AG04450 (cell line): ENCODE measurements at regions not wholly inside any gene's neighbourhood (a gene's known extent, or its start where the extent isn't known, plus 50 kb on each side); places are given as distances from the start of the nearest gene placed in this dataset.

Experiments
- CTCF ChIA-PET: fragments of 300-600, 350-600 bp; formaldehyde crosslinking; extraction: SDS; loops from one replicate; lab custom pipeline; 2022; ENCODE audit warnings: antibody characterized with exemption, inconsistent platforms; lab: Charles Lee
- POLR2A ChIA-PET: fragments of 350-600 bp; formaldehyde crosslinking; extraction: SDS; loops from one replicate; lab custom pipeline; 2021; ENCODE audit warnings: antibody characterized with exemption, inconsistent platforms; lab: Yijun Ruan, JAX
- DNase-seq: peaks from one replicate; pipeline ENCODE4 v3.0.0-alpha.2; 2011; ENCODE audit warnings: low read depth, low spot score
- H3K27ac ChIP-seq: one replicate; pipeline ENCODE4 v1.5.1; 2012; ENCODE audit warnings: low read depth, low read length, control low read depth
- H3K27me3 ChIP-seq: one replicate; pipeline ENCODE4 v1.6.0; 2012; ENCODE audit warnings: low read length; ENCODE audit not compliant: control insufficient read depth, insufficient read depth
- H3K4me3 ChIP-seq: 2 replicates; pipeline ENCODE4 v1.5.1; 2011; ENCODE audit warnings: mild to moderate bottlenecking, low read depth, low read length, control low read depth
- H3K9me3 ChIP-seq: 2 replicates; pipeline ENCODE4 v1.5.1; 2012; ENCODE audit warnings: low read length; ENCODE audit not compliant: control insufficient read depth, insufficient read depth
- TF ChIP-seq, protein P1 (sequence below): IDR thresholded peaks from 2 replicates; pipeline ENCODE4 v1.5.1; 2011; ENCODE audit warnings: low read depth, low read length, control low read depth, inconsistent platforms

DNA sequence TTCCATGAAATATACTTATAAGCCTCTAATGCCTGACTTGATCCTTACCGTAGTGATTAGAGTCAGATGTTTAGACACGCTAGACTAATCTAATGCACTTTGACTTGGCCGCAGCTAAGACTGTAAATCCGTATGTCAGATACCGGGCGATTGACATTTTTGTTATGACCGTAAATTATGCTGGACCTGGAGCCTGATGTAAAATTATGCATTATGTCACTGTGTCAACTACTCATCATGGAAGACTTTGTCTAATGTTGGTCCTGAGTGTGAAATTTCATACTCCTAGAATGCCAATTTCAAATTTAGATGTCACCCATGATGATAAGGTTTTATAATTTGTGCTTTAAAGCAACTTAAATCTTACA lies 123.6 kb upstream of the LIMCH1 start:
- H3K9me3 ChIP-seq, result no peaks in the 10 kb centered on the region
- no peak overlapping the region for H3K4me3 ChIP-seq
- ChIA-PET CTCF (no interaction called here), POLR2A (no interaction called here)
- H3K27me3 ChIP-seq, result no peaks in the 10 kb centered on the region
- TF ChIP-seq, protein P1, sequence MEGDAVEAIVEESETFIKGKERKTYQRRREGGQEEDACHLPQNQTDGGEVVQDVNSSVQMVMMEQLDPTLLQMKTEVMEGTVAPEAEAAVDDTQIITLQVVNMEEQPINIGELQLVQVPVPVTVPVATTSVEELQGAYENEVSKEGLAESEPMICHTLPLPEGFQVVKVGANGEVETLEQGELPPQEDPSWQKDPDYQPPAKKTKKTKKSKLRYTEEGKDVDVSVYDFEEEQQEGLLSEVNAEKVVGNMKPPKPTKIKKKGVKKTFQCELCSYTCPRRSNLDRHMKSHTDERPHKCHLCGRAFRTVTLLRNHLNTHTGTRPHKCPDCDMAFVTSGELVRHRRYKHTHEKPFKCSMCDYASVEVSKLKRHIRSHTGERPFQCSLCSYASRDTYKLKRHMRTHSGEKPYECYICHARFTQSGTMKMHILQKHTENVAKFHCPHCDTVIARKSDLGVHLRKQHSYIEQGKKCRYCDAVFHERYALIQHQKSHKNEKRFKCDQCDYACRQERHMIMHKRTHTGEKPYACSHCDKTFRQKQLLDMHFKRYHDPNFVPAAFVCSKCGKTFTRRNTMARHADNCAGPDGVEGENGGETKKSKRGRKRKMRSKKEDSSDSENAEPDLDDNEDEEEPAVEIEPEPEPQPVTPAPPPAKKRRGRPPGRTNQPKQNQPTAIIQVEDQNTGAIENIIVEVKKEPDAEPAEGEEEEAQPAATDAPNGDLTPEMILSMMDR, result no peak
- no peak overlapping the region for H3K27ac ChIP-seq
- DNase-seq, result no peak

DNA sequence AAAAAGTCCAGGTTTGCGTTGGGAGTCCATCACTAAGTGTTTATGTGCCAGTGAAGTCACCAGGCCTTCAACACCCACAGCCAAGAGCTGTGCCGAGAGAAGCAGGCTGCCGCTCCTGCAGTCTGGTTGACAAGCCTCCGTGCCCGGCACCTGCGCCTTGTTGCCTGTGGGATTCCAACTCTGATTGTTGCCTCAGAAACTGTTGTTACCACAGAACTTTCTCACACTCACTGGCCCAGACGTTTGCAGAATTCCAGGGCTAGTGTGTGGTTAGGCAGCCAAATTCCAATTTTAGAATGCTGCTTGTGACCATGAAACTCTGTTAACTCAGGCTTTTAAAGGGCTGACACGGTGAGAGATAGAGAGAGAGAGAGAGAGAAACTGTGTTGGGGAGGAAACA lies 119.5 kb upstream of the LIMCH1 start:
- ChIA-PET CTCF (no interaction called here), POLR2A (no interaction called here)
- Histone ChIP-seq H3K4me3 (no peak overlapping the region), H3K27ac (no peak overlapping the region), H3K27me3 (peaks cover 1% of the 10 kb centered on the region), H3K9me3 (no peaks in the 10 kb centered on the region)
- TF ChIP-seq, protein P1, result no peak
- DNase-seq, result no peak

DNA sequence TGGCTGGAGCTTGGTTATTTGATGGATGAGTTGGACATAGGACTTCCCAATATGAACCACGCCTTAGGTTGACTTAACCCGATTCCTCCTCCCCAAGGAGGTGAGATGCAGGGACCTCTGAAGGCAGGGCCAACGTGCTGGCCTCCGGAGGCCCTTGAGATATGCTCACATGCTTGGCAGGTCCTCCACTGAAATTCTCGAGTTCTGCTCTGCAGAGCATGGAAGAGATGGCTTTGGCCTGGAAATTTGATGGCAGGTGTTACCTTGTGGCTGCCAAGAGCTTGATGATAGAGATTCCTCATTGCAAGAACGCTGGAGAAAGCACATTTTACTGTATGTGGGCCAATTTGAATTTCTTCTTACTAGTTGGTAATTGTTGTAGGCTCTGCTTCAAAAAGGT lies 117.4 kb upstream of the LIMCH1 start:
- ChIA-PET POLR2A (no interaction called here), CTCF (no interaction called here)
- DNase-seq, result no peak

DNA sequence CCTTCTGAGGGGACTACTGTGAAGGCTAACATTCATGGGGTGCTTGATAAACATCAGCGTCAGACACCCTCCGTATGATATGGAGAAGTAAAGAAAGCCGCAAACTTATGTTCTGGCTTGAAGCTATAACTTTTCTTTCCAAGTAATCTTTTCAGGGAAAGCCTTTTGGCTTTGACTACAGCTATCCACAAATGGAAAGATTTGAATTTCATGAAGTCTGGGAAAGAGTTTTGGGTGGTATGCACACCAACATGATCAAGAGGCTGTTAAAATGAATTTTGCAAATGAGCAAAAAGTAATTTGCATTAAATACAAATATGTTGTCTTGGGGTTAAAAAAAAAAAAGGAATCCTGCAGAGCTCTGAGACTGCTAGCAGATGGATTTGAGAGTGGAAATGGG lies 114.8 kb upstream of the LIMCH1 start:
- H3K4me3 ChIP-seq, result no peak overlapping the region
- H3K27me3 ChIP-seq, result peaks cover 3% of the 10 kb centered on the region
- POLR2A ChIA-PET, result no interaction called here
- H3K9me3 ChIP-seq, result no peaks in the 10 kb centered on the region
- H3K27ac ChIP-seq, result no peak overlapping the region
- no peak for DNase-seq
- TF ChIP-seq, protein P1, result no peak
- CTCF ChIA-PET, result no interaction called here

More for the DNA sequence above, 117.4 kb upstream of the LIMCH1 start:
- TF ChIP-seq, protein P1, result no peak
- Histone ChIP-seq H3K9me3 (no peaks in the 10 kb centered on the region), H3K27ac (no peak overlapping the region), H3K27me3 (peaks cover 3% of the 10 kb centered on the region), H3K4me3 (no peak overlapping the region)

DNA sequence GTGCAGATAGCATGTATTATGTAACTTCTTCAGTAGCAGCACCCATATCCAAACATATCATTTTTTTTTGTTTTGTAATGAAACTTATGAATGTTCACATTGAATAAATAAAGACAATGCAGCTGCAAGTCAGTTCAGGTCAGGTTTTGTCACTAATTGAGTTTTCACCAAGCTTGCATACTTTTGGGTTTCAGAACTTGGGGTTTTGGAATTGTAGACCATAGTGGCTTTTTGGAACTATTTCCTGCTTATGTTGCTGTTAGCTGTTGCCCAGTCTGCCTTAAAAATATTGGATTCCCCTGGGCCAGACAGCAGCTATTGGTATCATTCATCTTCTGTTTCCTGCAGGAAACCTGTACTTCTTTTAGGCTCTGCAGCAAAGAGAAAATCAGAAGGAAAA lies 113.4 kb upstream of the LIMCH1 start:
- Histone ChIP-seq H3K27me3 (peaks cover 3% of the 10 kb centered on the region), H3K9me3 (no peaks in the 10 kb centered on the region), H3K27ac (no peak overlapping the region), H3K4me3 (no peak overlapping the region)
- no peak for DNase-seq
- POLR2A ChIA-PET, result no interaction called here
- TF ChIP-seq, protein P1, result no peak
- CTCF ChIA-PET, result no interaction called here
